HS-27A (cell line): ENCODE measurements at regions not wholly inside any gene's neighbourhood (a gene's known extent, or its start where the extent isn't known, plus 50 kb on each side); places are given as distances from the start of the nearest gene placed in this dataset.
"Not testable (repeated sequence)": the region's sequence is repeated elsewhere in the genome, so short reads cannot be mapped to it uniquely, and the experiment has no call there.

ENCODE experiments used
- DNase-seq: peaks from one replicate; pipeline ENCODE4 v3.0.0-alpha.2; 2012; ENCODE audit warnings: low read depth, missing footprints

GRCh38 chr17:20944014-20944865 lies 98.6 kb downstream of the USP22 start:
- DNase-seq, result no peak

- not testable (repeated sequence) for DNase-seq
Observed at GRCh38 chr17:20947708-20948107, 95.1 kb downstream of the USP22 start.

GRCh38 chr17:20948984-20949777 lies 93.6 kb downstream of the USP22 start:
- DNase-seq, result no peak
